Endothelial cell of umbilical vein (primary cell): ENCODE measurements at regions not wholly inside any gene's neighbourhood (a gene's known extent, or its start where the extent isn't known, plus 50 kb on each side); places are given as distances from the start of the nearest gene placed in this dataset.

Experiments
- BruUV-seq: library from RNA; stranded (reverse); fragments of 400-500 nt; replicated peaks from 2 replicates; lab custom pipeline; 2021; lab: Mats Ljungman, UMichigan
- CTCF ChIA-PET: fragments of 300-600, 350-600 bp; sonication (Branson Sonifier 250); formaldehyde crosslinking; loops from one replicate; lab custom pipeline; 2021; ENCODE audit warnings: antibody characterized with exemption, inconsistent platforms; lab: Charles Lee
- POLR2A ChIA-PET: fragments of 300-600, 350-600 bp; sonication (Branson Sonifier 250); formaldehyde crosslinking; loops from one replicate; lab custom pipeline; 2021; ENCODE audit warnings: antibody characterized with exemption, inconsistent platforms; lab: Charles Lee
- DNase-seq: peaks from one replicate; pipeline ENCODE4 v3.0.0-alpha.2; 2011; ENCODE audit warnings: low read depth, low spot score
- FAIRE-seq: peaks from 2 replicates; lab custom pipeline; 2011; peaks lifted over from hg19 to GRCh38; lab: Jason Lieb, UNC
- H2AFZ ChIP-seq: 2 replicates; pipeline ENCODE4 v1.6.0; 2012; ENCODE audit warnings: low read depth, low read length, control low read depth, inconsistent platforms
- H3K27ac ChIP-seq: 2 replicates; pipeline ENCODE4 v1.5.1; 2011; ENCODE audit warnings: low read depth, mild to moderate bottlenecking, control low read depth, low read length, moderate library complexity; ENCODE audit not compliant: insufficient read depth
- H3K27me3 ChIP-seq, 2 experiments: 2 replicates each; pipeline versions ENCODE4 v1.6.0 to v1.6.1; 2011; ENCODE audit warnings: low read length in 2 of 2, mixed read lengths in 1 of 2; ENCODE audit not compliant: control insufficient read depth in 2 of 2, insufficient read depth in 2 of 2
- H3K36me3 ChIP-seq, 2 experiments: 2 replicates in 1 of 2; 3 replicates in 1 of 2; pipeline ENCODE4 v1.5.1; 2011; ENCODE audit warnings: low read length in 2 of 2, mild to moderate bottlenecking in 1 of 2, moderate library complexity in 1 of 2; ENCODE audit not compliant: control insufficient read depth in 2 of 2, insufficient read depth in 2 of 2; ENCODE audit errors: extremely low read depth in 1 of 2
- H3K4me1 ChIP-seq: 3 replicates; pipeline ENCODE4 v1.5.1; 2011; ENCODE audit warnings: mild to moderate bottlenecking, low read length; ENCODE audit not compliant: control insufficient read depth, insufficient read depth; ENCODE audit errors: extremely low read depth
- H3K4me2 ChIP-seq: 2 replicates; pipeline ENCODE4 v1.6.1; 2011; ENCODE audit warnings: low read length, control low read depth, mixed read lengths; ENCODE audit not compliant: insufficient read depth
- H3K4me3 ChIP-seq, 3 experiments: fragments of 200-600 bp in 1 of 3; sonication (generic), shearing (Covaris generic) in 1 of 3; replicated peaks in 1 of 3; 2 replicates each; pipeline ENCODE4 v1.5.1; 2011 to 2016; ENCODE audit warnings: control low read depth in 3 of 3, low read length in 3 of 3, mild to moderate bottlenecking in 2 of 3, inconsistent platforms in 1 of 3, low read depth in 1 of 3, moderate library complexity in 1 of 3; ENCODE audit not compliant: insufficient read depth in 1 of 3
- H3K79me2 ChIP-seq: 2 replicates; pipeline ENCODE4 v1.6.0; 2012; ENCODE audit warnings: low read length, inconsistent platforms; ENCODE audit not compliant: control insufficient read depth, insufficient read depth
- H3K9ac ChIP-seq: replicated peaks from 2 replicates; pipeline ENCODE3; 2011; ENCODE audit warnings: low read length, control low read depth; ENCODE audit not compliant: insufficient read depth; ENCODE audit errors: extremely low read depth
- H3K9me1 ChIP-seq: replicated peaks from 3 replicates; pipeline ENCODE4 v1.6.0; 2011; ENCODE audit warnings: mild to moderate bottlenecking, low read length; ENCODE audit not compliant: control insufficient read depth, insufficient read depth; ENCODE audit errors: extremely low read depth
- H3K9me3 ChIP-seq: replicated peaks from 2 replicates; pipeline ENCODE4 v1.5.1; 2012; ENCODE audit warnings: low read length, inconsistent platforms; ENCODE audit not compliant: control insufficient read depth, insufficient read depth
- H4K20me1 ChIP-seq: replicated peaks from 2 replicates; pipeline ENCODE3; 2011; ENCODE audit warnings: mild to moderate bottlenecking, low read length; ENCODE audit not compliant: control insufficient read depth, insufficient read depth; ENCODE audit errors: extremely low read depth
- EZH2 ChIP-seq: IDR thresholded peaks from 2 replicates; pipeline ENCODE4 v1.6.1; 2012; ENCODE audit warnings: borderline replicate concordance, low read depth, mild to moderate bottlenecking, moderate library complexity, low read length, inconsistent platforms; ENCODE audit not compliant: severe bottlenecking
- FOS ChIP-seq: IDR thresholded peaks from 2 replicates; pipeline ENCODE4 v1.6.1; 2011; ENCODE audit warnings: mild to moderate bottlenecking, low read length, moderate library complexity, borderline replicate concordance; ENCODE audit not compliant: insufficient read depth
- GATA2 ChIP-seq: IDR thresholded peaks from 2 replicates; pipeline ENCODE4 v1.7.0; 2011; ENCODE audit warnings: low read depth, mild to moderate bottlenecking, moderate library complexity, mixed read lengths, low read length; ENCODE audit not compliant: insufficient read length, insufficient read depth
- JUN ChIP-seq: IDR thresholded peaks from 2 replicates; pipeline ENCODE4 v1.6.1; 2011; ENCODE audit warnings: borderline replicate concordance, low read depth; ENCODE audit not compliant: insufficient read length, insufficient read depth
- MAX ChIP-seq: IDR thresholded peaks from 2 replicates; pipeline ENCODE4 v1.6.1; 2011; ENCODE audit not compliant: insufficient read depth, insufficient read length
- MYC ChIP-seq: IDR thresholded peaks from one replicate; pipeline ENCODE4 v1.6.1; 2011; ENCODE audit warnings: mild to moderate bottlenecking, low read depth, low read length
- POLR2A ChIP-seq: IDR thresholded peaks from 2 replicates; pipeline ENCODE4 v1.6.1; 2012; ENCODE audit warnings: low read depth, mild to moderate bottlenecking, control low read depth, low read length
- POLR2AphosphoS5 ChIP-seq: IDR thresholded peaks from 2 replicates; pipeline ENCODE4 v1.6.1; 2012; ENCODE audit warnings: low read depth, mild to moderate bottlenecking, control low read depth, low read length, moderate library complexity; ENCODE audit not compliant: insufficient read depth
- dilution Hi-C: fragments of 300-500 bp; cut with MboI; formaldehyde crosslinking; loops from one replicate; pipeline ENCODE4 v1.15.0; 2019; ENCODE audit warnings: low sequenced_read_pairs; ENCODE audit not compliant: extremely low pct_ligation_motif_present
- intact Hi-C: fragments of 100-400 bp; cut with micrococcal nuclease; formaldehyde crosslinking; loops from one replicate; pipeline ENCODE4 v1.10.0; 2022
- TF ChIP-seq, protein P1 (sequence below), 2 donors: IDR thresholded peaks; 1 replicate in 1 of 2; 2 replicates in 1 of 2; pipeline ENCODE4 v1.5.1; 2011; ENCODE audit warnings: low read length in 2 of 2, mild to moderate bottlenecking in 2 of 2, moderate library complexity in 2 of 2, control low read depth in 1 of 2, inconsistent platforms in 1 of 2, low read depth in 1 of 2; ENCODE audit not compliant: insufficient read depth in 1 of 2; ENCODE audit errors: extremely low read depth in 1 of 2

DNA sequence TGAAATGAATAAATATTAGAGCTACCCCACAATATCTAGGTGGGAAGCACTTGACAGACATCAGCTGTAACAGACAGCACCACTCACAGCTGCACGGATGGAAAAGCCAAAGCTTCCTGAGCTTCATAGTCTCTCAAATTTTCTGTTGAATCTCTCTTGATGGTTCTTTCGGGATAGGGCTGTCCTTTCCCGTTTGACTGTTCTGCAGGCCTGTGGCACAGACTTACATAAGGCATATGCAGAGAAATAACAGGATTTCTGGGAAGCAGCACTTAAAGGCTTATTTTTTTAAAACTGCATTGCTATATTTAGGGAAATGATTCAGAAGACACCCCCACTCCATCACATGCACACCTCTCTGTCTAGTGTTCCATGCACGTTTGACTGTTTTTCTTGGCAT, 77.5 kb downstream of the ZNF648 start:
- Histone ChIP-seq H3K4me3 (no peak overlapping the region), H3K9ac (no peak overlapping the region), H4K20me1 (no peaks in the 10 kb centered on the region), H2AFZ (no peak overlapping the region), H3K27ac (no peak overlapping the region), H3K4me2 (no peak overlapping the region), H3K9me3 (no peaks in the 10 kb centered on the region), H3K27me3 (no peaks in the 10 kb centered on the region), H3K4me1 (no peaks in the 10 kb centered on the region), H3K79me2 (no peaks in the 10 kb centered on the region), H3K36me3 (no peaks in the 10 kb centered on the region), H3K9me1 (no peaks in the 10 kb centered on the region)
- no TSS peak for BruUV-seq
- DNase-seq (no peak), FAIRE-seq (no peak)
- ChIA-PET CTCF (no interaction called here), POLR2A (no interaction called here)
- dilution Hi-C loops, result no loop called here
- intact Hi-C loops, result no loop called here
- TF ChIP-seq FOS, result no peak
- no peak for TF ChIP-seq POLR2AphosphoS5
- TF ChIP-seq, protein P1, sequence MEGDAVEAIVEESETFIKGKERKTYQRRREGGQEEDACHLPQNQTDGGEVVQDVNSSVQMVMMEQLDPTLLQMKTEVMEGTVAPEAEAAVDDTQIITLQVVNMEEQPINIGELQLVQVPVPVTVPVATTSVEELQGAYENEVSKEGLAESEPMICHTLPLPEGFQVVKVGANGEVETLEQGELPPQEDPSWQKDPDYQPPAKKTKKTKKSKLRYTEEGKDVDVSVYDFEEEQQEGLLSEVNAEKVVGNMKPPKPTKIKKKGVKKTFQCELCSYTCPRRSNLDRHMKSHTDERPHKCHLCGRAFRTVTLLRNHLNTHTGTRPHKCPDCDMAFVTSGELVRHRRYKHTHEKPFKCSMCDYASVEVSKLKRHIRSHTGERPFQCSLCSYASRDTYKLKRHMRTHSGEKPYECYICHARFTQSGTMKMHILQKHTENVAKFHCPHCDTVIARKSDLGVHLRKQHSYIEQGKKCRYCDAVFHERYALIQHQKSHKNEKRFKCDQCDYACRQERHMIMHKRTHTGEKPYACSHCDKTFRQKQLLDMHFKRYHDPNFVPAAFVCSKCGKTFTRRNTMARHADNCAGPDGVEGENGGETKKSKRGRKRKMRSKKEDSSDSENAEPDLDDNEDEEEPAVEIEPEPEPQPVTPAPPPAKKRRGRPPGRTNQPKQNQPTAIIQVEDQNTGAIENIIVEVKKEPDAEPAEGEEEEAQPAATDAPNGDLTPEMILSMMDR (IDR thresholded peaks at IDR 0.05; ENCODE audit: extremely low read depth in 1 of 2, insufficient read depth in 1 of 2, low read depth in 1 of 2, low read length in 2 of 2), result no peak
- TF ChIP-seq EZH2, result no peak
- TF ChIP-seq GATA2, result no peak
- no peak for TF ChIP-seq MYC
- TF ChIP-seq POLR2A, result no peak
- TF ChIP-seq JUN, result no peak
- TF ChIP-seq MAX, result no peak
